Neuron (in vitro differentiated cells): ENCODE measurements at regions not wholly inside any gene's neighbourhood (a gene's known extent, or its start where the extent isn't known, plus 50 kb on each side); places are given as distances from the start of the nearest gene placed in this dataset.

Experiments
- H2AFZ ChIP-seq: one replicate; pipeline ENCODE4 v1.6.1; 2013; ENCODE audit warnings: low read depth, mild to moderate bottlenecking, inconsistent platforms, low read length, moderate library complexity
- H3K27me3 ChIP-seq: one replicate; pipeline ENCODE4 v1.6.1; 2013; ENCODE audit warnings: low read length; ENCODE audit not compliant: insufficient read depth
- H3K36me3 ChIP-seq: one replicate; pipeline ENCODE4 v1.6.1; 2013; ENCODE audit warnings: low read length; ENCODE audit not compliant: insufficient read depth
- H3K4me1 ChIP-seq: one replicate; pipeline ENCODE4 v1.6.1; 2013; ENCODE audit warnings: low read length; ENCODE audit not compliant: insufficient read depth
- H3K4me3 ChIP-seq: 2 replicates; pipeline ENCODE4 v1.5.1; 2013; ENCODE audit warnings: mild to moderate bottlenecking, low read length, moderate library complexity
- H3K9me3 ChIP-seq: one replicate; pipeline ENCODE4 v1.6.1; 2013; ENCODE audit warnings: low read length

GRCh38 chr5:5066276-5067186, 73.6 kb upstream of the ADAMTS16 start:
- H3K9me3 ChIP-seq, result no peaks in the 10 kb centered on the region
- no peak overlapping the region for H3K4me3 ChIP-seq
- H3K27me3 ChIP-seq, result peaks cover 3% of the 10 kb centered on the region
- no peaks in the 10 kb centered on the region for H3K4me1 ChIP-seq
- no peak overlapping the region for H2AFZ ChIP-seq
- H3K36me3 ChIP-seq, result no peaks in the 10 kb centered on the region

GRCh38 chr5:5069851-5070250, 70.3 kb upstream of the ADAMTS16 start:
- Histone ChIP-seq H3K36me3 (no peaks in the 10 kb centered on the region), H2AFZ (no peak overlapping the region)

GRCh38 chr5:5071554-5071953, 68.6 kb upstream of the ADAMTS16 start:
- Histone ChIP-seq H3K36me3 (no peaks in the 10 kb centered on the region), H3K9me3 (no peaks in the 10 kb centered on the region), H3K4me1 (no peaks in the 10 kb centered on the region), H3K27me3 (no peaks in the 10 kb centered on the region), H2AFZ (no peak overlapping the region), H3K4me3 (no peak overlapping the region)

More at GRCh38 chr5:5069851-5070250, 70.3 kb upstream of the ADAMTS16 start:
- H3K27me3 ChIP-seq, result peaks cover 3% of the 10 kb centered on the region
- H3K4me1 ChIP-seq, result no peaks in the 10 kb centered on the region
- no peak overlapping the region for H3K4me3 ChIP-seq
- H3K9me3 ChIP-seq, result no peaks in the 10 kb centered on the region

GRCh38 chr5:5077236-5077635, 62.9 kb upstream of the ADAMTS16 start:
- Histone ChIP-seq H3K4me3 (no peak overlapping the region), H3K27me3 (no peaks in the 10 kb centered on the region), H3K36me3 (no peaks in the 10 kb centered on the region), H3K9me3 (no peaks in the 10 kb centered on the region), H3K4me1 (peaks cover 4% of the 10 kb centered on the region), H2AFZ (no peak overlapping the region)

- Histone ChIP-seq H3K4me1 (peaks cover 4% of the 10 kb centered on the region), H3K4me3 (no peak overlapping the region)
Observed at GRCh38 chr5:5078009-5078897, 61.9 kb upstream of the ADAMTS16 start.

GRCh38 chr5:5079876-5080275, 60.3 kb upstream of the ADAMTS16 start:
- H3K36me3 ChIP-seq, result no peaks in the 10 kb centered on the region
- H3K4me1 ChIP-seq, result peaks cover 4% of the 10 kb centered on the region
- H3K4me3 ChIP-seq, result no peak overlapping the region
- H3K27me3 ChIP-seq, result no peaks in the 10 kb centered on the region
- H2AFZ ChIP-seq, result no peak overlapping the region
- H3K9me3 ChIP-seq, result no peaks in the 10 kb centered on the region

More at GRCh38 chr5:5078009-5078897, 61.9 kb upstream of the ADAMTS16 start:
- H3K9me3 ChIP-seq, result no peaks in the 10 kb centered on the region
- H3K27me3 ChIP-seq, result no peaks in the 10 kb centered on the region
- no peaks in the 10 kb centered on the region for H3K36me3 ChIP-seq
- H2AFZ ChIP-seq, result no peak overlapping the region

GRCh38 chr5:5080790-5081189, 59.3 kb upstream of the ADAMTS16 start:
- Histone ChIP-seq H3K27me3 (no peaks in the 10 kb centered on the region), H3K9me3 (no peaks in the 10 kb centered on the region), H3K4me1 (peaks cover 4% of the 10 kb centered on the region), H3K4me3 (no peak overlapping the region), H2AFZ (no peak overlapping the region), H3K36me3 (no peaks in the 10 kb centered on the region)

- Histone ChIP-seq H2AFZ (no peak overlapping the region), H3K27me3 (no peaks in the 10 kb centered on the region), H3K4me1 (no peaks in the 10 kb centered on the region), H3K9me3 (no peaks in the 10 kb centered on the region), H3K4me3 (no peak overlapping the region), H3K36me3 (no peaks in the 10 kb centered on the region)
Observed at GRCh38 chr5:5085381-5085780, 54.7 kb upstream of the ADAMTS16 start.

- no peaks in the 10 kb centered on the region for H3K27me3 ChIP-seq
- no peaks in the 10 kb centered on the region for H3K4me1 ChIP-seq
- no peak overlapping the region for H3K4me3 ChIP-seq
- no peak overlapping the region for H2AFZ ChIP-seq
- H3K36me3 ChIP-seq, result no peaks in the 10 kb centered on the region
- no peaks in the 10 kb centered on the region for H3K9me3 ChIP-seq
Observed at GRCh38 chr5:5089895-5090649, 50.1 kb upstream of the ADAMTS16 start.
